ENCODE measurements at regions not wholly inside any gene's neighbourhood (a gene's known extent, or its start where the extent isn't known, plus 50 kb on each side); places are given as distances from the start of the nearest gene placed in this dataset.

DNA sequence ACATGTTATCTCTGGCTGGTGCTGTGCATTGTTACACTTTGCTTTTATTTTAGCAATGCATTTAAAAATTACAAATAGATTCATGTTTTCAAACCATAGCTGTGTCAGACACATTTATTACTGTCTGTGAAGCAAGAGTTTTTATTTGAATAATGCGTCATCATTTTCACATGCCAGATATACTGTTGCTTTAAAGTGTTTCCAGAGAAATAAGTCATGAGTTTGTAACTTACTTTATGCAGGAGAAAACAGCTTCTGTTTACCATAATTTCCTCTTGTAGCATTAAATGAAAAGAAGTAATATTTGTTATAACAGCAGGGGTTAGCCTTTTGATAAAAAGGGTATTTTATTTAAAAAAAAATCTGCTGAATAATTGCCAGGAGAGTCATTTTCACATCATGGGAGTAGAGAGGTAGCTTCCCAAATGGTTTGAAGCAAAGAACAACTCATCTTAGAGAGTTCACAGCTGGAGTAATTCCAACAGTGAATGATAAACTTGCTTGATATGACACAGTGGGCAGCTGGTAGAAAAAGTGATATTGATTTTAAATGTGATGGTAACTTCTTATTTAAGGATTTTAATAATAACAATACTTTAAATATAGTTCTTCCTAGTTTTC, 1274.5 kb upstream of the CRIM1 start:
- DNase-seq, result no peak

DNA sequence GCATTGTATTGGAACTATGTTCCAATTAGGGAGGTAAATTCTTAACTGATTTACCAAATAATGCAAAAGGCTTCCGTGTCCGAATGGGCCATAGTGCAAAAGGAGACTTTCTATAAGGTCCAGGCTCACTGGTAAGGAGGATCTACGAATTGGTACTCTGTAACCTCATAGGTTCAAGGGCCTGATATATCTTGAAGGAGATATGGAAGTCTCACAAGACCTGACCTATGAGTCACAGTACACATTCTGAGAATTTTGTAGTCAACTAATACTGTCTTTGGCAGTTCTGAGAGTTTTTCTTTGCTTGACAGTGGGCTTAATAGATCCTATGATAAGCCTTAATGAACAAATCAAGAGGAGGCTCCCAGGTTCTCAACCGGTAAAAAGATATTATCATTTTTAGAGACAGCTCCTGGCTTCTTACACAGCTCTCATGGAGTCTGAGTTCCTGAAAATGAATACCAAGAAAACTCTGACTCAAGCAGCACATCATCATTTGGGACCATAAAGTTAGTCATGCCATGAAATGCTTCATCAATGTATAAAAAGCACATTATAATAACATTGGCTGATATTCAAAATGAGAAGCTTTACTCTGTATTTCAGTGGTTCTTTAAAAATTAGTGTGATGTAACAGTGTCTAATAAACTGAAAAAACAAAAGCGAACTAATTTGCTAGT, 1275.2 kb upstream of the CRIM1 start:
- no peak for DNase-seq

DNA sequence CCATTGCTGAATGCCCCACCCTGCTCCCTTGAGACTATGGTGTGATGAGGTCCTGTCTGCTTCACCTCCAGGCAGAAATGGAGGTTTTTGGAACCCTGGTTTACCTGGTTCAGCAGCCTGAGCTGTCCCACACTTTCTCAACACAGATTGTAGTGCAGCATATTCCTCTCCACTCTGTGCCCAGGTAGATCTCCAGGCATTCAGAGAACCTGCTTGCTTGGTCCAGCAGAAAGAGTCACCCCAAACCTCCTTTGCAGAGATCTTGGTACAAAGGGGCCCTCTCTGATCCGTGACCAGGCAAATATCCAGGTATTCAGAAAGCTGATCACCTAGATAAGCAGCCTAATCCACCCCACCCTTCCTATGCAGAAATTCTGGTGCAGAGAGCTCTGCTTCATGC, 1288.2 kb upstream of the CRIM1 start:
- DNase-seq, result no peak

DNA sequence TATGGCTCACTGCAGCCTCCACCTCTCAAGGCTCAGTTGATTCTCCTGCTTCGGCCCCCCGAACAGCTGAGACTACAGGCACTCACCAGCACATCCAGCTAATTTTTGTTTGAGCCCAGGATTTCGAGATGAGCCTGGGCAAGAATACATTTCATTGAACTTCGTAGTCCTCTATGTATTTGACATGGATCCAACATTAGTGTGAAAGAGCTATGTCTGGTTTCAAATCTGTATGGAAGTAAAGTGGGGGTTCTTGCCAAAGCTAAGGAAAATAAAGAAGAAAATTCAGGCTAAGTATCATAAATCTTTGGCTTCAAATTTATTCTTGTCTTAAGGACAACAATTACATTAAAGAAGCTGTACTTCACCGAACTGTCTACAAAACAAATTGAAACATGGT, 1291.7 kb upstream of the CRIM1 start:
- DNase-seq, result no peak

DNA sequence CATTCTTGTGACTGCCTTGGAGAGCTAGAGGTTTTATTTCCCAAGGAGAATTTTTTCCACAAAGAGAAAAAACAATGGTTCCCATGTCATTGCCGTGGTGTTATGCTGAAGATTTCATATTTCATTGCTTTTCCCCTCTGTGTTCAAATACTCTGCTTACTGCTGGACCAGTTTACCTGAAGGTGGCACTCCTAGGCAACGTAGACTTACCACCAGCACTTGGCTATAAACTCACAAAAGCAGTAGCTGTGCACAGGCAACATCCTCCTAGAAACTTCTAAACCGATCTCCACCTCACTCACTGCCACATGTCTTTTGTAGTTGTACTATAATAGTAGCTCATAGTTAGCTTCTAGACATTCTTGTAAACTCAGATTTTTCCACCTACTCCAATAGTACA, 1319.7 kb upstream of the CRIM1 start:
- DNase-seq, result no peak

DNA sequence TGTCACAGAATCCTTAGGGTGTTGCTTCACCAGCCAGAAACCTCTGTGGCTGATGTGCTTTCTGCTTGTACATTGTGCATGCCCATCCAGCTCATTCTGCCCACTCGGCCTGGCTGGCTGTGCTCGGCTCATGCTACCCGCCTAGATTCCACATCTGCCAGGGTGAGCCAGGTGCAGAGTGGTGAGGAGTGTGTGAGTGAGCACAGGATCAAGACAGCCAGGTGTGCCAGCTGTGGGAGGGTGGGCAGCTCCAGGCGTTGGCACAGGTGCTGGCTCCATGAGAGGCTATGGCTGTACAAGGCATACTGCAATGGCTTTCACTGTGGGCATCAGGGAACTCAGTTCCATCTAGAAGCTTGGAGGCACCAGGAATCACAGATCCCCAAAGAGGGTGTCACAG, 1321.8 kb upstream of the CRIM1 start:
- no peak for DNase-seq

DNA sequence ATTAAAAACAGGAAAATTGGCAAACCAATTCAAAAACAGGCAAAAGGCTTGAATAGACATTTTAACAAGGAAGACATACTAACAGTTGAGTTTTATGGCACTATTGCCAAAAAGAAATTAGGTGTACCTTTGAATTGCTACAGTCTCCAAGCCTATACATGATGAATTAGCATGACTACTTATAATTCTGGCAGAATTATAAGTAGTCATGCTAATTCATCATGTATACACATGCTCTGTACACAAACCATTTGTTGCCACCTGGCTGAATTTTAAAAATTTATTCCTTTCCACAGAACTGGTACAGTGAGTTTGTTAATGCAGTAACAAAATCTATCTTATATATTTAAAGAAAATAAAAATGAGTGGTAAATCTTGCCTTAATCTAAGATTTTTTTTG, 1332.0 kb upstream of the CRIM1 start:
- DNase-seq, result no peak

DNA sequence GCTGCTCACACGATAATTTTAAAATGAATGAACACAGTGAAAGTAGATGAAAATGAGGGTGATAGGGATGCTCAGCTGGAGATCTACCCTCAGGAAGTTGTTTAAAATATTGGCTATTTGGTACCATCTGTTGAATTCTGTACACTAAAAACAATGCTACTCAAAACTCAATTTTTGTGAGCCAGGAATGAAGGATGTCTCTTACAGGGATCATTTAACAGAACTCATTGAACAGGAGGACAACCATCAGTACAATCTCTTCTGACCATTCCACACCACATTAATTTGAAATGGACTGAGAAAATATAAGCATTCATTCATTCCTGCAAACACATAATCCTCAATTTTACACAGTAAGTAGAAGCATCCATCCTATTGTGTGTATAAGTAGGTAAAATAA, 1355.1 kb upstream of the CRIM1 start:
- no peak for DNase-seq

DNA sequence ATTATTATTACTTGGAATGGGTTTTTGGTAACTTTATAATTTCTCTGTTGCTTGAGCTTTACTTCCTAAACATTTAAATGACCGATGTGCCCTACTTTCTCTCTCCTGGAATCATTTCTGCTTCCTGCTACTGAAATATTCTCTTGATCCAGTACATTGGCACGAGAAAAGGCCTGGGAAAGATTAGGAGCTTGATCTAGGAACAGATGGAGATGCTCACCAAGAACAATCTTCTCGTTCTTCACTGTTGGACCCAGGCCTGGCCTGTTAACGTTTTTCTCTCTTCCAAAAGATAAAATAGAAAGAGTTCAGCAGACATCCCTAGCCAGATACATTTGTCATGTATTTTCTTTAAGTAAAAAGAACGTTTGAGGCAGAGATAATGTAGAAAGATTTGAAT, 1356.8 kb upstream of the CRIM1 start:
- no peak for DNase-seq

DNA sequence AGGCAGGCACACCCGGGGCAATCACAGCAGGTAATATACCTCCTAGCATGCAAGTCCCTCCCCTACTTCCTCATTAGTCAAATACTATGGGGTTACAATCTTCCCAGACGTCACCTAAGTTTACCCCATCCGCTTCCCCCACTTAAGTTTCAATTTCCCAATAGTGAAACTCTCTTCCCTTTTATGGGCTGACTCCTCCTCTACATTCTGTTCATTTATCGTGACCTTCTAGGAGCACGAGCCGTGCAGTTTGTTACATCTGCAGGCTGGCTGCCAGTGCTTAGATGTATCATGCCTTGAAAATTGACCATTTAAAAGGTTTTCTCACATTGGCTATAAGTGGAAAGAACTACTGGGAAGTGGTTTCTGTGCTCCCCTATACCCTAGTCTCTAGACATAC, 1357.8 kb upstream of the CRIM1 start:
- no peak for DNase-seq

DNA sequence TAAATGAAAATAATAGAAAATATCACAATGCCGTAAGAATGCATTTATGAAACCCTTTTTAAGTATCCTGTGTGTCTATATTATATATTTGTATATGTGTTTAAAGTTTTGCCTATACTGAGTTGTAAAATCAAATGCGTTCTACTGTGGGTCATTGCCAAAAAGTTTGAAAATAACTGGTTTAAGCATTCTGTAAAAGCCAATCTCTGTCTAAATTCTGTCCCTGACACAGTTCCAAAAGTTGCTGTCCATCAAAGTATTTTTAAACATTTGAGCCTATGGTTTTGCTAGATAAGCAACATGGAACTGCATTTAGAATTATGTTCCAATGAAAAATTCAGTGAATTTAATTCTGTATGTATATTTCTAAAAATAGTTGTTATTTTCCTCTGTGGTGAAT, 1360.4 kb upstream of the CRIM1 start:
- DNase-seq, result no peak

DNA sequence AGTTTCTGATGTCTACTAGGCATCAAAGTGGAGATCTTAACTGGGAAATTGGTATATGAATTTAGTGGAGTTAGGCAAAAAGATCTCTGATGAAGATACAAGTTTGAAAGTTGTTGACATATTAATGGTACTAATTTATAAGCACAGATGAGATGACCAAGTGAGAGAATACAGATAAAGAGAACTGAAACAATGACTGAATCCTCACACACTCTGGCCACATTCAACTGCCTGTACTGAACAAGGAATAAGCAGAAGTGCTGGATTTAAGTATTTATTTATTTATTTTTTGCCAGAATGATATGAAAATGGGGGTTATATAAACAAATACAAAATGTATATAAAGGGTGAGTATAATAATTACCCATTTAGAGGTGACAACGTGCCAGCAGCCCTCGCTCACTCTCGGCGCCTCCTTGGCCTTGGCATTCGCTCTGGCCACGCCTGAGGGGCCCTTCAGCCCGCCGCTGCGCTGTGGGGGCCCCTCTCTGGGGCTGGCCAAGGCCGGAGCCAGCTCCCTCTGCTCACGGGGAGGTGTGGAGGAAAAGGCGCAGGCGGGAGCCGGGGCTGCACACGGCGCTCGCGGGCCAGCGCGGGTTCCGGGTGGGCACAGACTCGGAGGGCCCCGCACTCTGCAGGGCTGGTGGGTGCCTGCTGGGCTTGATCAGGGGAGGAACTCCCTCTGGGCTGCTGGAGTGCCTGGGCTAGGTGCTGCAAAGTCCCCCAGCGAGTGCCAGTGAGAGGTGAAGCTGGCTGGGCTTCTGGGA, 1363.9 kb upstream of the CRIM1 start:
- DNase-seq, result no peak

DNA sequence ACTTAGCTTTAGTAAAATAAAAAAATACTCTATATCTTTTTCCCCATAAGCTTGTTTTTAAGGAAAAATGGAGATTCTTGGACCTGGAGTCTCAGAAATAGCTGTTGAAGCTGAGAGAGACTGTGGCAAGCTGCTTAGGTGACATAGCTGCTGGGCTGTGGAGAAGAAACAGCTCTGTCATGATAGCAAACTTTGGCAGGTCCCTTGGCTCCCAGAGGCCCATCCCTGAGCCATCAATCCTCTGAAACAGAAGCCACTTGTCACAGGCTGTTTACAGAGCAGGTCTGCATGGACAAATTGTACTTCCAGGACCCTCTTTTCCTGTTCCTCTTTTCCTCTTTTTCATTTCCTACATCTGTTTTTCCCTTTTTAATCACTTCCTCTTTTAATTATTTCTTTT, 1370.1 kb upstream of the CRIM1 start:
- DNase-seq, result no peak

DNA sequence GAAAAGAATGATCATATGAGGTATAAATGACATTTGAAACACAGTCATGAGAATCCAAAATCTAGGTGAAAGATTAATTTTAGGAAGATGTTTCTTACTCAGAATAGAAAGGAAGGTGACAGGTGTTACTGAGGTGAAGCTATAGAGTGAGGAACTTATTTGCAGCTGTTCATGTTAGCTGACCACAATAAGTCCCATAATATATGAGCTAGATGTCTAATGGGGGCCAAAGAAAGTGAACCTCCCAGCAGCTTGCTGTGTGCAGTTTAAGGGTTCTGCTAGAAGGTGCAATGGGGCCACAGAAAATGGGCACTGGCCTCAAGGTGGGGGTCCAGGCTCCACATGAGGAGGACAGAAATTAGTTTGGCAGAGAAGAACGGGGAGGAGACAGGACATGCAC, 1374.9 kb upstream of the CRIM1 start:
- DNase-seq, result no peak

DNA sequence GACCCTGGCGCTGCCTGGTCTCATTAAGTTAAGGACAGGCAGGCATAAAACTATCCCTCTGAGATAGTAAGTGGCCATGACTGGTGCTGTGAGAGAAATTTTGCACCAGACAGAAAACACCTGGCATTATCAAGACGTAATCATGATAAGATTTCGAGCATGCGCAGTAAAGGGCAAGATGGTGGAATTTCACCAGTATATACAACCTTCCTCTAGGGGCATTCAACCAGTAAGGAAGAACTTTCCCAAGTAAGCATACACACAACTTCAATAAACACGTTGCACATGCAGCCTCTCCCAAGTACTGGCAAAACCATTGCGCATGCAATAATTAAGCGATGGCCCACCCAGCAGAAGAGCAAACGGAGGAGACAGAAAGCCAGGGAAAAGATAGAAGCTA, 1376.4 kb upstream of the CRIM1 start:
- no peak for DNase-seq

DNA sequence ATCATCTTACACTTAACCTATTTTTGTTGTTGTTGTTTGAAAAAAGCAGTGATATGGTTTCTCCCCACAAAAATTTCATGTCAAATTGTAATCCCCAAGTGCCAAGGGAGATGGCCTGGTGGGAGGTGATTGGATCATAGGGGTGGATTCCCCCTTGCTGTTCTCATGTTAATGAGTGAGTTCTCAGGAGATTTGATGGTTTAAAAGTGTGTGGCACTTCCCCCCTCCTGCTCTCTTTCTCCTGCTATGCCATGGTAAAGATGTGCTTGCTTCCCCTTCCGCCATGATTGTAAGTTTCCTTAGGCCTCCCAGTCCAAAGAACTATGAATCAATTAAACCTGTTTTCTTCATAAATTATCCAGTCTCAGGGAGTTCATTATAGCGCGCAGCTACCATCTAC, 1362.7 kb upstream of the FAM98A start:
- no peak for DNase-seq

DNA sequence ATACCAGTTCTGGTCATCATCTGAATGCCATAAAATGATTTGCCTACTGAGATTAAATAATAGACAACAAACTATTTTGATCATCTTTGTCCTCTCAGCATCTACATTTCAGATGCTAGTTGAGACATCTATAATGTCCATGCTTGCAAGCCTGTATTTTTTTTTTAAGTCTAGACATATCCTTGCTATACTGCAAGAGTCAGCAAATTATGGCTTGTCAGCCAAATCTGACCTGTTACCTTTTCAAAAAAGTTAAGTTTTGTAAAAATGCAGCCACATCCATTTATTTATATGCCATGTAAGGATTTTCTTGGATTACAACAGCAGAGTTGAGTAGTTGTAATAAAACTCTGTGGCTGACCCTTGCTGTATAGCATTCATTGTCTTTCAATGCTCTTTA, 1355.7 kb upstream of the FAM98A start:
- DNase-seq, result no peak

DNA sequence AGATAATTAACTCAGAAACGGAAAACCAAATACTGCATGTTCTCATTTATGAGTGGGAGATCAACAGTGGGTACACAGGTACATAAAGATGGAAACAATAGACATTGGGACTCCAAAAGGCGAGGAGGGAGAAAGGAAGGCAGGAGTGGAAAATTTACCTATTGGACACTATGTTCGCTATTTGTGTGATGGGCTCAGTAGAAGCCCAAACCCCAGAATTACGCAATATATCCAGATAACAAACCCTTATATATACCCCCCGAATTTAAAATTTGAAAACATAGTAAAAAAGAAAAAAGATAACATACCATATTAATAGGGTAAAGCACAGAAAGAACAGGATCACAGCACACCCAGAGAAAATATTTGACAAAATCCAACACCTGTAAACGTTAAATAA, 1351.7 kb upstream of the FAM98A start:
- no peak for DNase-seq

DNA sequence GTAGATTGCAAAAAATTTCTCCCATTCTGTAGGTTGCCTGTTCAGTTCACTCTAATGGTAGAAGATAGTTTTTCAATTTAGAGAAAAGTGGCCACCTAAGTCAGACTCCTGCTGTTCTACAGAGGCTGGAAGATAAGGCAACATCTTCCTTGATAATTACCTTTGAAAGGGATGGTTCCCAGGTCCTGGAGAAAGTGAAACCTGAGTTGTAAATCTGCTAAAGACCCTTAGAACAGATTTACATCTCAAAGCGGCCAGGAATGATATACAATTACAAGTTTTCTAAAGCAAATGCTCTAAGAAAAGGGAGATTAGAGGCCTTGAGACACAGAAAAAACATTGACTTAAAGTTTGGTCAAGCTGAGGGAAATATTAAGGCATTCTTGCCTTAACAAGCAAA, 1350.2 kb upstream of the FAM98A start:
- no peak for DNase-seq

DNA sequence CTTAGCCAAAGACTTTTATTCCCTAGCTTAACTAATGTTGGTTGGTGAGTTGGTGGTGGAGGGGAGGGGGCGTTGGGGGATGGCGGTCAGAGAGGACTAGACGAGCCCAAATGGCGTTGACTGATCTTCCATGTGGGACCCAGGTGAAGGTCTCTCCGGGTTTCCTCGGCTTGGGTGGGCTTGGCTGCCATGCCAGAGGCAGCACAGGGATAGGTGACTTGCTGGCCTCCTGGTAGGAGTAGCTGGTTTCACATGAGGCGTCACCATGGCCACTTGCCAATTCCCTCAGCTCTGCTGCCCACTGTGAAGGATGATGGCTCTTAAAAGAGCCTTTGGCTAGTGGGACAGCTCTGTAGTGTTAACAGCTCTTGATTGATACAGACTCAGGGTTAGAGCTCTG, 1337.0 kb upstream of the FAM98A start:
- no peak for DNase-seq

DNA sequence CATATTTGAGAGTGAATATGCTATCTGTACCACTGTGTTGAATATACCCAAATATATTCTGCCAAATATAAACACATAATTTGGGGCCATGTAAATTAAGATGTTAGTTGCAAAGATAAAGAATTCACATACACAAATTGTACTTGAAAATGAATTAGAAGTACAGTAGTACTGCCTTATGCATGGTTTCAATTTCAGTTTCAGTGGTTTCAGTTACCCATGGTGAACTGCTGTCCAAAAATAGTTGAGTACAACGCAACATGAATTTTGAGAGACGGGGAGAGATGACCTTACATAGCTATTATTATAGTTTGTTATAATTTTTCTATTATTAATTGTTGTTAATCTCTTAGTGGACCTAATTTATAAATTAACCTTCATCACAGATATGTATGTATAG, 1313.0 kb upstream of the FAM98A start:
- DNase-seq, result no peak

DNA sequence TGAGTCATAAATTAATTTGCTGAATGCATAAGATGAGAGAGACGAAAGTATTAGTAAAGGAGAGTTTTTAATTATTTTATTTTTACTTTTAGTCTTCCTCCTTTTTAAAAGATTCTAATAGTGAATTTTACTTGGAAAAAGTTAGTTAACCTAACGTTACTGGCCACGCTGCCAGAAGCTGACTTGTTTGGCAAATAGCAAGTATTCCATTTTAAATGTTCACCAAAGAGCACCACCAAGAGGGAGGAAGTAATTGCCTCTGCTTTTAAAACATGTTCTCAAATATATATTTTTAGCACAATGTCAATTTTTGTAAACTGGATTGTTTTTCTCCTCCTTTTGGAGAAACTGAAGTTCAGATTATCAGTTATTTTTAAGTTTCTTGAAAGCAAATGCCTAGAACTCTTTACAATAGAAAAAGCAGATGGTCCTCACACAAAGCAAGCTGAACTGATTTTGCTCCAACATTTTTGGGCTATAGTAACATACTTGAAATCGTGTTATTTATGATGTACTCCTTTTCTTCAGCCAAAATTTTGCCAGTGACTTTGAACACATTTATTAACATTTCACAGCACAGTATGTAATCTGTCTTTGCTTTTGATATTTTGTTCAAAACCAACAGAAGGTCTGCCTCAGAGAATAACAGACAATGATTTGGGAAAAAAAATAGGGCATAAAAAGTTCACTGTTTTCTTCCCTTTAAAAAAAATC, 1311.0 kb upstream of the FAM98A start:
- DNase-seq, result no peak

DNA sequence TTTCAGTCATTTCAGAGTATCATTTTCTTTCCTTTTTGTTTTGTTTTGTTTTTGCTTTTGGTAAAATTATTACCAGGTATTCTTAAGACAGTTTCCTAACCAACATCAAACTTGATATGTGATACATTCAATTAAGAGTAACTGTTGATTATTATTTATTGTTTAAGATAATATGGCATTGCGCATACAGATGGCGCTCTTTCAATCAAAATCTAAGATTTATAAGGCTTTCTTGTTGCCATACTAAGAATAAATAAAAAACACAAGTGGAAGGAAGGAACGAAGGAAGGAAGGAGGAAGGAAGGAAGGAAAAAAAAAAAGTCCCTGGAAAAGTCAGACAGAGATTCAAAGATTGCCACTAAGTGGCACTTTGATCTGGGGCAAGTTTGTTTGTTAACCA, 1308.7 kb upstream of the FAM98A start:
- DNase-seq, result no peak

DNA sequence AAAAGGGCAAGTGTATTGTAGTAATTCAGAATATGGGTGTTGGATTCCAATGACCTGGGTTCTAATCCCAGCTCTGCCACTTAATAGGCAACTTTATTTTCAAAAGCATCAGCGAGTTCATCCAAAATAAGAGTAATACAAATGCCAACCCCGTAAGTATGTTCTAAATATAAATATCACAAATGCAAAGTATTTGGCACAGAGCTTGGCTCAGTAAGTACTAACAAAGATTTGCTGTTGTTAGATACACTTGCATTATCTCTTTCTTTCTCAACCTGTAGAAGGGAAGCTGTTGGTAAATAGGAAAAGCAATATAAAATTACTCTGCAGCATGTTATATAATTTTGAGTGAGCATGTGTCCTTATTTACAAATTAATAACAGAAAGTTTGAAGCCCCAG, 1302.6 kb upstream of the FAM98A start:
- DNase-seq, result no peak

Data from NCI-H2227 treated with DMSO at 0.1 percent for 48 hours (cell line).